ENCODE measurements at regions not wholly inside any gene's neighbourhood (a gene's known extent, or its start where the extent isn't known, plus 50 kb on each side); places are given as distances from the start of the nearest gene placed in this dataset.

DNA sequence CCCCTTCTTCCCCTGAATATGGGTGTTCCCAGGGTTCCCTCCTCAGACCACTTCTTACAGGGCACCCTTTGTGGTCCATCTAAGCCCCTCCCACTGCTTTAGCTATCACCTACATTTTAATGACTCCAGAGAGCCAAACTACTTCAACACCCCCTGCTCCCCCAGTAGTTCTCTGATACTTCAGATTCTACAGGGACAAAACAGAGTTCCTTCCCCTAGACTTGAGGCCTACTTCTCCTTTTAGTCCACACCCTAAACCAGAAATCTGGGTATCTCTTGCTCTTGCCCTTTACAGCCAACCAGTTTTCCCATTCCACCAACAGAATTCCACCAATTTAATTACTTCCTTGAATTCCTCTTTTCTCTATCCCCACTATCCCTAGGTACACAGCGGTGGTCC, 107.2 kb downstream of the KCNRG start:
- H3K4me3 ChIP-seq (ENCODE audit: low read depth, low read length), result no peak overlapping the region
- TF ChIP-seq, protein P1, sequence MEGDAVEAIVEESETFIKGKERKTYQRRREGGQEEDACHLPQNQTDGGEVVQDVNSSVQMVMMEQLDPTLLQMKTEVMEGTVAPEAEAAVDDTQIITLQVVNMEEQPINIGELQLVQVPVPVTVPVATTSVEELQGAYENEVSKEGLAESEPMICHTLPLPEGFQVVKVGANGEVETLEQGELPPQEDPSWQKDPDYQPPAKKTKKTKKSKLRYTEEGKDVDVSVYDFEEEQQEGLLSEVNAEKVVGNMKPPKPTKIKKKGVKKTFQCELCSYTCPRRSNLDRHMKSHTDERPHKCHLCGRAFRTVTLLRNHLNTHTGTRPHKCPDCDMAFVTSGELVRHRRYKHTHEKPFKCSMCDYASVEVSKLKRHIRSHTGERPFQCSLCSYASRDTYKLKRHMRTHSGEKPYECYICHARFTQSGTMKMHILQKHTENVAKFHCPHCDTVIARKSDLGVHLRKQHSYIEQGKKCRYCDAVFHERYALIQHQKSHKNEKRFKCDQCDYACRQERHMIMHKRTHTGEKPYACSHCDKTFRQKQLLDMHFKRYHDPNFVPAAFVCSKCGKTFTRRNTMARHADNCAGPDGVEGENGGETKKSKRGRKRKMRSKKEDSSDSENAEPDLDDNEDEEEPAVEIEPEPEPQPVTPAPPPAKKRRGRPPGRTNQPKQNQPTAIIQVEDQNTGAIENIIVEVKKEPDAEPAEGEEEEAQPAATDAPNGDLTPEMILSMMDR (IDR thresholded peaks at IDR 0.05; ENCODE audit: borderline replicate concordance, insufficient read depth, low read depth, low read length), result no peak

DNA sequence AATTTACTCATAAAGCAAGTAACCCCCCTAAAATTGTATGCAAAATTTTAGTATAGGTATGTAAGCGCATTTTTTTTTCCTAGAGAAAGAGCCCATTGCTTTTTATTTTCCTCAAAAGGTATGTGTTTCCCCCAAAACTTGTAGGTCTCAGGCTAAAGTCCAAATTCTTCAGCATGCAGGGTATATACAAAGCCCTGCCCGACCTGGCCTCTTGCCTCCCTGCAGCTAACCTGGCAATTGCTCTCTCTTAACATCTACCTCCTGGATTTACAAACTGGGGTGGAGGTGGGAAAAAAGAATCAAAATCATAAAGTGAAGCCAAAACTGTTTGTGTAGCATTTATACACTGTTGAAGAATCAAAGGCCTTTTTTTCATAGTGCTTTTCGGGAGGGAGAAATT, 107.8 kb downstream of the KCNRG start:
- no peak overlapping the region for H3K4me3 ChIP-seq (ENCODE audit: low read depth, low read length)
- TF ChIP-seq, protein P1 (IDR thresholded peaks at IDR 0.05; ENCODE audit: borderline replicate concordance, insufficient read depth, low read depth, low read length), result no peak

DNA sequence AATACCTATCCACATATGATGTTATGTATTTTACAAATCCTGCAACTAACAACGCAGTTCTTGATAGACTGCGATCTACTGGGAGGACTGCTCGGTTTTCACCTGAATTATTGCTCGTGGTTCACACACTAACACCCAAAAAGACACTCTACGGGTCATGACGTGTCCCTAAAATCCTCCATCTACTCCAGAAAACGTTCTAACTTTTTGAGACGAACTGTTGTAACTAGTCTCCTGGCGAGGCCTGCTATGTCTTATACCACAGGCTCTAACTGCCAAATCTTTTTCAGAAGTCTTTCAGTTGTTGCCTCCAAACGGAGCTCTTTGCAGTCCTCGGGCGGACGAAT, 108.2 kb downstream of the KCNRG start:
- TF ChIP-seq, protein P1 (IDR thresholded peaks at IDR 0.05; ENCODE audit: borderline replicate concordance, insufficient read depth, low read depth, low read length), result no peak
- no peak overlapping the region for H3K4me3 ChIP-seq (ENCODE audit: low read depth, low read length)

DNA sequence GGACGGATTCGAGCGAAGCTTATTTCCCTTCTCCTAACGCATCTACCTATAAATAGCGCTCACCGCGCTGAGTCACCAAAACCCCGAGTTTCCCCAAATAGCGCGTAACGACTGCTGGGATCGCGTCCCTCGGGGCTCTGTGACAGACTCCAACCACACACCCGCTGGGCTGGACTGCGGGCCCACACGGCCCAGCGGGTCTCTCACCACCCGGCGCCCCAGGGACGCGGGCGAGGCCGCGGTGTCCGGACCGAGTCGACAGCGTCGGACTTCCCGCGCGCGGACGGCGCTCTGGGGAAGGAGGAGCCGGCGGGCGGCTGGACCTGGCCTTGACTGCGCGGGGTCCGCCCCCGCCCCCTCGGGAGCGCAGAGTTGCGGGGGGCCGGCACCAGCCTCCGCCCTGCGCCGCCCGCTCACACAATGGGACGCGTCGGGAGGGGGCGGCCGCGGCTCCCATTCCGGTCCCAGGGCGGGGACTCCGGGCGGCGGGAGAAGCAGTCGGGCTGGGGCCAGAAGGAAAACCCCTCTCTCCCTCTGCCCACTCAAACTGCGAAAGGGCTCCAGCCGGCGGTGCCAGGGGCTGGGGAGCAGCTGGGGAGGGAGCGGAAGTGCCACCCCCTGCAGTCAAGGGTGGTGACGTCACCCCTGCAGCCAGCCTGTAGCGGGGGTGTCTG, 108.8 kb downstream of the KCNRG start:
- TF ChIP-seq, protein P1 (IDR thresholded peaks at IDR 0.05; ENCODE audit: borderline replicate concordance, insufficient read depth, low read depth, low read length), result 0 out of 2 replicates have a peak, but pooled peaks have one; percentile 13
- H3K4me3 ChIP-seq (ENCODE audit: low read depth, low read length), result peak overlapping the region; percentile 74

DNA sequence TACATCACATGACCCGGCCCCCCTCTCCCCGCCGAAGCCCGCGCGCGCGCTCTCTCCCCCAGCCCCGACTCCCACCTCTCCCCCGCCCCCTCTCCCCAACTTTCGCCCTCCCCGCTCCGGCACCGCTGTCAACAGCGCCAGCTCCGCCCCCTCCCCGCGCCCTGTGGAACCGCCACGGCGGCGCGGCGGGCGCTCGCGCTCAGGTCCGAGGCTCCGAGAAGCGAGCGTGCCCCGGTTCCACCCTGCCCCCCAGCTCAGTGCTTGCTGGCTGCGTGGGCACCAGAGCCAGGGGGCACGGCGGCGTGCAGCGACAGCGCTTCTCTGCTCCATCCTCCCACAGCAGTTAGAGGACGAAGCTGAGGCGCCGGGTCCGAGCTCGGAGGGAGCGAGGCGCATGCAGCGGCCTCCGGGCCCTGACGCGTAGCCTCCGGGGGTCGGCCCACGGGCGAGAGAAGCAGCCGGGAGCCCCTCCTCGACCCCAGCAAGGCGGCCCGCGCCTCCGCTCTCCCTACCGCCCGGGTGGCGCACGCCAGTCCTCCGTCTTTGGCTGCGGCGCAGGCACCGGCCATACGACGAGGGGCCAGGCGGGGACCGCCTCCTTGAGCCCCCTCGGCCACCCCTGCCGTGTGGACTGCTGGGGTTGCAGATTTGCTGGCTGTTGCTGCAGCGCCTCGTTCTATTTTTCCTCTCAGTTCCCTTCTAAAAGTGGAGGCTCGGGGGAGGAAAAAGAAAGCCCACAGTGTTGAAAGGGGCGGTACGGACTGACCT, 109.5 kb downstream of the KCNRG start:
- TF ChIP-seq, protein P1 (IDR thresholded peaks at IDR 0.05; ENCODE audit: borderline replicate concordance, insufficient read depth, low read depth, low read length), result no peak
- H3K4me3 ChIP-seq (ENCODE audit: low read depth, low read length), result peak overlapping the region; percentile 74

DNA sequence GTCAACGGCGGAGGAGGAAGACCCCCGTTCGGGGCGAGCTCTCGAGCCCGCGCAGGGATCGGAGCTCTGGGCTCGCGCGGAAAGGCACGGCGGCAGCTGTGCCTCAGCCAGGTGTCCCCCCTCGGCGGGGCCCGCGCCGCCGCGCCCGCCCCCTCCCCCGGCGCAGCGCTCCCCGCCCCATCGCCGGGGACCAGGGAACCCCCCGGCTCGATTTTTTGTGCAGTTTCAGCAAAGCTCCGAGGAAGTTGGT, 110.0 kb downstream of the KCNRG start:
- TF ChIP-seq, protein P1 (IDR thresholded peaks at IDR 0.05; ENCODE audit: borderline replicate concordance, insufficient read depth, low read depth, low read length), result no peak
- H3K4me3 ChIP-seq (ENCODE audit: low read depth, low read length), result peak overlapping the region; percentile 74
